GM21390 (cell line): ENCODE measurements at regions not wholly inside any gene's neighbourhood (a gene's known extent, or its start where the extent isn't known, plus 50 kb on each side); places are given as distances from the start of the nearest gene placed in this dataset.

Source experiments
- ATAC-seq: cut with Tn5 transposase; IDR thresholded peaks from one replicate; pipeline ENCODE4 v1.9.1; 2021; ENCODE audit not compliant: unreplicated experiment

GRCh38 chrX:130974323-130974722 is 71.3 kb upstream of the ENOX2 start:
- ATAC-seq: no peak

- ATAC-seq: peak; percentile 83
Measured at GRCh38 chrX:130975947-130976346, 72.9 kb upstream of the ENOX2 start.

- ATAC-seq: no peak
Measured at GRCh38 chrX:130981836-130982235, 76.3 kb upstream of the ARHGAP36 start.

- no peak for ATAC-seq
Measured at GRCh38 chrX:130984782-130985181, 73.4 kb upstream of the ARHGAP36 start.

GRCh38 chrX:130987241-130987640 is 70.9 kb upstream of the ARHGAP36 start:
- ATAC-seq: no peak

- ATAC-seq: no peak
Measured at GRCh38 chrX:130990723-130991122, 67.4 kb upstream of the ARHGAP36 start.

GRCh38 chrX:130994671-130995070 is 63.5 kb upstream of the ARHGAP36 start:
- ATAC-seq: no peak

- no peak for ATAC-seq
Measured at GRCh38 chrX:130995439-130995838, 62.7 kb upstream of the ARHGAP36 start.

GRCh38 chrX:130997314-130997713 is 60.8 kb upstream of the ARHGAP36 start:
- no peak for ATAC-seq

GRCh38 chrX:130999360-130999759 is 58.8 kb upstream of the ARHGAP36 start:
- ATAC-seq: no peak
